Nephron (organoid): ENCODE measurements at regions not wholly inside any gene's neighbourhood (a gene's known extent, or its start where the extent isn't known, plus 50 kb on each side); places are given as distances from the start of the nearest gene placed in this dataset.

Experiments used
- H3K27ac Mint-ChIP-seq, 3 experiments: 2 replicates each; pipeline ENCODE4 v1.8.0; 2020; ENCODE audit warnings: mixed read lengths in 3 of 3, mild to moderate bottlenecking in 2 of 3, moderate library complexity in 1 of 3
- H3K27me3 Mint-ChIP-seq: 2 replicates; pipeline ENCODE4 v1.8.0; 2021; ENCODE audit warnings: low read depth, mild to moderate bottlenecking, moderate library complexity, mixed read lengths
- H3K36me3 Mint-ChIP-seq: 2 replicates; pipeline ENCODE4 v1.8.0; 2020; ENCODE audit warnings: low read depth, mixed read lengths
- H3K4me1 Mint-ChIP-seq: 2 replicates; pipeline ENCODE4 v1.8.0; 2020; ENCODE audit warnings: mixed read lengths
- H3K4me3 Mint-ChIP-seq, 3 experiments: 2 replicates each; pipeline ENCODE4 v1.8.0; 2020; ENCODE audit warnings: mild to moderate bottlenecking in 3 of 3, mixed read lengths in 3 of 3, moderate library complexity in 2 of 3
- H3K9me3 Mint-ChIP-seq: 2 replicates; pipeline ENCODE4 v1.8.0; 2020; ENCODE audit warnings: mixed read lengths
- CTCF ChIP-seq, 3 experiments: fragments of 200-600 bp; sonication (generic); IDR thresholded peaks; one replicate each; pipeline ENCODE4 v1.5.0; 2021; ENCODE audit warnings: antibody characterized with exemption in 3 of 3; ENCODE audit not compliant: unreplicated experiment in 3 of 3

GRCh38 chr12:76238688-76239087 lies 109.5 kb downstream of the BBS10 start:
- no peak overlapping the region for H3K27ac Mint-ChIP-seq
- H3K4me1 Mint-ChIP-seq, result no peaks in the 10 kb centered on the region
- no peak overlapping the region for H3K4me3 Mint-ChIP-seq
- no peak for TF ChIP-seq CTCF (IDR thresholded peaks at IDR 0.05; ENCODE audit: unreplicated experiment in 3 of 3)
- no peaks in the 10 kb centered on the region for H3K9me3 Mint-ChIP-seq
- H3K36me3 Mint-ChIP-seq, result no peaks in the 10 kb centered on the region
- no peaks in the 10 kb centered on the region for H3K27me3 Mint-ChIP-seq

GRCh38 chr12:76237086-76237701 lies 111.0 kb downstream of the BBS10 start:
- no peak for TF ChIP-seq CTCF (IDR thresholded peaks at IDR 0.05; ENCODE audit: unreplicated experiment in 3 of 3)
- Mint-ChIP-seq H3K27ac (no peak overlapping the region), H3K4me3 (no peak overlapping the region), H3K27me3 (no peaks in the 10 kb centered on the region), H3K4me1 (no peaks in the 10 kb centered on the region), H3K9me3 (no peaks in the 10 kb centered on the region), H3K36me3 (no peaks in the 10 kb centered on the region)

- no peak for TF ChIP-seq CTCF (IDR thresholded peaks at IDR 0.05; ENCODE audit: unreplicated experiment in 3 of 3)
- Mint-ChIP-seq H3K27ac (no peak overlapping the region), H3K9me3 (no peaks in the 10 kb centered on the region), H3K4me3 (no peak overlapping the region), H3K36me3 (no peaks in the 10 kb centered on the region), H3K27me3 (no peaks in the 10 kb centered on the region), H3K4me1 (no peaks in the 10 kb centered on the region)
These were observed 111.6 kb downstream of the BBS10 start for GRCh38 chr12:76236640-76237039.

- H3K4me1 Mint-ChIP-seq, result no peaks in the 10 kb centered on the region
- no peaks in the 10 kb centered on the region for H3K36me3 Mint-ChIP-seq
- TF ChIP-seq CTCF (IDR thresholded peaks at IDR 0.05; ENCODE audit: unreplicated experiment in 3 of 3), result no peak
These were observed 113.5 kb downstream of the BBS10 start for GRCh38 chr12:76234741-76235140.

GRCh38 chr12:76232013-76232412 lies 116.2 kb downstream of the BBS10 start:
- Mint-ChIP-seq H3K36me3 (no peaks in the 10 kb centered on the region), H3K27ac (no peak overlapping the region), H3K27me3 (peaks cover 3% of the 10 kb centered on the region), H3K4me3 (no peak overlapping the region), H3K4me1 (no peaks in the 10 kb centered on the region), H3K9me3 (no peaks in the 10 kb centered on the region)
- TF ChIP-seq CTCF (IDR thresholded peaks at IDR 0.05; ENCODE audit: unreplicated experiment in 3 of 3), result no peak

More at GRCh38 chr12:76234741-76235140, 113.5 kb downstream of the BBS10 start:
- Mint-ChIP-seq H3K27me3 (peaks cover 3% of the 10 kb centered on the region), H3K9me3 (no peaks in the 10 kb centered on the region), H3K27ac (no peak overlapping the region), H3K4me3 (no peak overlapping the region)

GRCh38 chr12:76226956-76227355 lies 121.3 kb downstream of the BBS10 start:
- no peaks in the 10 kb centered on the region for H3K4me1 Mint-ChIP-seq
- no peaks in the 10 kb centered on the region for H3K9me3 Mint-ChIP-seq
- H3K27me3 Mint-ChIP-seq, result peaks cover 9% of the 10 kb centered on the region
- TF ChIP-seq CTCF (IDR thresholded peaks at IDR 0.05; ENCODE audit: unreplicated experiment in 3 of 3), result no peak
- H3K27ac Mint-ChIP-seq, result no peak overlapping the region
- H3K4me3 Mint-ChIP-seq, result no peak overlapping the region
- no peaks in the 10 kb centered on the region for H3K36me3 Mint-ChIP-seq
